SH-SY5Y (cell line): ENCODE measurements at regions not wholly inside any gene's neighbourhood (a gene's known extent, or its start where the extent isn't known, plus 50 kb on each side); places are given as distances from the start of the nearest gene placed in this dataset.

Experiments
- GATA2 ChIP-seq: IDR thresholded peaks from 2 replicates; pipeline ENCODE4 v1.6.1; 2011; ENCODE audit warnings: mild to moderate bottlenecking, low read depth, low read length
- GATA3 ChIP-seq: IDR thresholded peaks from 2 replicates; pipeline ENCODE4 v1.6.1; 2011; ENCODE audit warnings: low read depth, mild to moderate bottlenecking, low read length, moderate library complexity

- no peak for TF ChIP-seq GATA3
- TF ChIP-seq GATA2: no peak
Observed at GRCh38 chr4:178165951-178166308, 723.7 kb upstream of the AGA start.
